K562 (cell line): ENCODE measurements at regions not wholly inside any gene's neighbourhood (a gene's known extent, or its start where the extent isn't known, plus 50 kb on each side); places are given as distances from the start of the nearest gene placed in this dataset.

Source experiments
- ATF3 ChIP-seq, 2 experiments: fragments of 450-650 bp in 1 of 2; sonication (generic) in 1 of 2; formaldehyde crosslinking in 1 of 2; IDR thresholded peaks in 1 of 2; conservative IDR thresholded peaks in 1 of 2; 2 replicates each; pipeline versions ENCODE4 v1.6.1 to v1.8.1; 2016 to 2023; ENCODE audit warnings: mild to moderate bottlenecking in 2 of 2, moderate library complexity in 2 of 2, inconsistent platforms in 1 of 2, missing genetic modification reagents in 1 of 2
- CBX1 ChIP-seq: sonication (generic); IDR thresholded peaks from 2 replicates; pipeline ENCODE4 v1.6.1; 2016; ENCODE audit warnings: antibody characterized with exemption, low read depth, mild to moderate bottlenecking
- FOS ChIP-seq: IDR thresholded peaks from 3 replicates; pipeline ENCODE4 v1.6.1; 2011; ENCODE audit not compliant: insufficient read length; ENCODE audit errors: extremely low read depth
- PCBP2 ChIP-seq: fragments of 200-400 bp; formaldehyde crosslinking; IDR thresholded peaks from 2 replicates; pipeline ENCODE4 v1.6.1; 2018; ENCODE audit warnings: low read length, low read depth, mild to moderate bottlenecking, moderate library complexity; ENCODE audit not compliant: poor library complexity, severe bottlenecking
- SMAD2 ChIP-seq: fragments of 150-350 bp; IDR thresholded peaks from 2 replicates; pipeline ENCODE4 v1.6.1; 2014; ENCODE audit warnings: low read depth, mild to moderate bottlenecking, low read length
- TFE3 ChIP-seq: fragments of 450-650 bp; formaldehyde crosslinking; IDR thresholded peaks from 2 replicates; pipeline ENCODE4 v1.4.0; 2020; ENCODE audit warnings: mild to moderate bottlenecking, mixed read lengths
- YY1 ChIP-seq, 3 experiments: IDR thresholded peaks; 2 replicates each; pipeline ENCODE4 v1.6.1; 2011; ENCODE audit warnings: low read length in 2 of 3, mild to moderate bottlenecking in 2 of 3, moderate library complexity in 2 of 3, borderline replicate concordance in 1 of 3, control low read depth in 1 of 3, low read depth in 1 of 3; ENCODE audit not compliant: insufficient read depth in 3 of 3, insufficient replicate concordance in 2 of 3, control insufficient read depth in 1 of 3, insufficient read length in 1 of 3; ENCODE audit errors: extremely low read depth in 1 of 3
- ZEB2 ChIP-seq: fragments of 450-650 bp; IDR thresholded peaks from 2 replicates; pipeline ENCODE4 v1.6.1; 2016
- ZNF707 ChIP-seq: fragments of 250-450 bp; sonication (Bioruptor Pico); conservative IDR thresholded peaks from 2 replicates; pipeline ENCODE4 v1.8.0; 2022; ENCODE audit warnings: inconsistent platforms, mild to moderate bottlenecking, moderate library complexity
- ZNF778 ChIP-seq: fragments of 450-650 bp; formaldehyde crosslinking; IDR thresholded peaks from 2 replicates; pipeline ENCODE4 v1.4.0; 2020; ENCODE audit warnings: mild to moderate bottlenecking, moderate library complexity
- TF ChIP-seq, protein P1 (sequence below): sonication (generic); formaldehyde crosslinking; IDR thresholded peaks from 2 replicates; pipeline ENCODE4 v1.8.0; 2022; ENCODE audit warnings: mild to moderate bottlenecking, low read depth, missing genetic modification reagents

GRCh38 chr1:25026730-25027450 lies 96.8 kb upstream of the RUNX3 start:
- TF ChIP-seq FOS (no peak), TFE3 (CRISPR knock-in tag) (no peak), ZNF778 (CRISPR knock-in tag) (no peak), SMAD2 (no peak), ZNF707 (no peak), PCBP2 (no peak), CBX1 (no peak), ATF3 (IDR thresholded peaks at IDR 0.05) (no peak), ATF3 (CRISPR knock-in tag; conservative IDR thresholded peaks at IDR 0.05) (no peak), YY1 (IDR thresholded peaks at IDR 0.05; ENCODE audit: borderline replicate concordance in 1 of 3, control insufficient read depth in 1 of 3, extremely low read depth in 1 of 3, insufficient read depth in 3 of 3, insufficient read length in 1 of 3, insufficient replicate concordance in 2 of 3, low read depth in 1 of 3, low read length in 2 of 3) (no peak), ZEB2 (no peak)
- TF ChIP-seq, protein P1, sequence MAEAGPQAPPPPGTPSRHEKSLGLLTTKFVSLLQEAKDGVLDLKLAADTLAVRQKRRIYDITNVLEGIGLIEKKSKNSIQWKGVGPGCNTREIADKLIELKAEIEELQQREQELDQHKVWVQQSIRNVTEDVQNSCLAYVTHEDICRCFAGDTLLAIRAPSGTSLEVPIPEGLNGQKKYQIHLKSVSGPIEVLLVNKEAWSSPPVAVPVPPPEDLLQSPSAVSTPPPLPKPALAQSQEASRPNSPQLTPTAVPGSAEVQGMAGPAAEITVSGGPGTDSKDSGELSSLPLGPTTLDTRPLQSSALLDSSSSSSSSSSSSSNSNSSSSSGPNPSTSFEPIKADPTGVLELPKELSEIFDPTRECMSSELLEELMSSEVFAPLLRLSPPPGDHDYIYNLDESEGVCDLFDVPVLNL (CRISPR knock-in tag), result no peak
